ENCODE measurements at regions not wholly inside any gene's neighbourhood (a gene's known extent, or its start where the extent isn't known, plus 50 kb on each side); places are given as distances from the start of the nearest gene placed in this dataset.

GRCh38 chr1:200274116-200274515 is 135.7 kb downstream of the ZNF281 start:
- H3K27ac ChIP-seq (ENCODE audit: insufficient read depth in 1 of 2, low read depth in 1 of 2, low read length in 2 of 2, poor library complexity in 1 of 2, severe bottlenecking in 2 of 2) = no peak overlapping the region
- H3K9me3 ChIP-seq (ENCODE audit: control extremely low read depth in 1 of 5, control insufficient read depth in 4 of 5, insufficient read depth in 2 of 5, low read depth in 1 of 5, low read length in 4 of 5) = no peaks in the 10 kb centered on the region
- no peak for DNase-seq
- ChIA-PET CTCF (interaction anchor here (1.7 to 3.4 kb wide), 3 partner anchors 33 to 590 kb away, joined by 4 to 32 read pairs (median 16); no protein-coding TSS in a partner anchor), POLR2A (no interaction called here)
- H3K4me1 ChIP-seq (ENCODE audit: control extremely low read depth in 1 of 4, control insufficient read depth in 4 of 4, insufficient read depth in 4 of 4, low read length in 3 of 4) = peaks cover 0 to 7% (median 3%) of the 10 kb centered on the region in 4 experiments
- 92% methylated on average over 2 of the region's 4 CpGs for WGBS (ENCODE audit: insufficient coverage)
- no peak overlapping the region for H3K4me3 ChIP-seq (ENCODE audit: control insufficient read depth in 1 of 7, extremely low read depth in 1 of 7, insufficient read depth in 4 of 7, low read depth in 2 of 7, low read length in 6 of 7)
- H3K27me3 ChIP-seq (replicated peaks in 2 of 5; ENCODE audit: control insufficient read depth in 4 of 5, insufficient read depth in 5 of 5, low read length in 4 of 5) = no peaks in the 10 kb centered on the region
- no peaks in the 10 kb centered on the region for H3K36me3 ChIP-seq (ENCODE audit: control insufficient read depth in 4 of 4, insufficient read depth in 4 of 4, low read length in 3 of 4)

GRCh38 chr1:200272481-200273068 is 137.3 kb downstream of the ZNF281 start:
- Histone ChIP-seq H3K9me3 (ENCODE audit: control extremely low read depth in 1 of 5, control insufficient read depth in 4 of 5, insufficient read depth in 2 of 5, low read depth in 1 of 5, low read length in 4 of 5) (no peaks in the 10 kb centered on the region), H3K4me3 (ENCODE audit: control insufficient read depth in 1 of 7, extremely low read depth in 1 of 7, insufficient read depth in 4 of 7, low read depth in 2 of 7, low read length in 6 of 7) (no peak overlapping the region), H3K27ac (ENCODE audit: insufficient read depth in 1 of 2, low read depth in 1 of 2, low read length in 2 of 2, poor library complexity in 1 of 2, severe bottlenecking in 2 of 2) (no peak overlapping the region), H3K36me3 (ENCODE audit: control insufficient read depth in 4 of 4, insufficient read depth in 4 of 4, low read length in 3 of 4) (no peaks in the 10 kb centered on the region), H3K27me3 (replicated peaks in 2 of 5; ENCODE audit: control insufficient read depth in 4 of 5, insufficient read depth in 5 of 5, low read length in 4 of 5) (no peaks in the 10 kb centered on the region), H3K4me1 (ENCODE audit: control extremely low read depth in 1 of 4, control insufficient read depth in 4 of 4, insufficient read depth in 4 of 4, low read length in 3 of 4) (peaks cover 0 to 7% (median 3%) of the 10 kb centered on the region in 4 experiments)
- ChIA-PET CTCF (interaction anchor here (0.6 kb wide), 1 partner anchor 189 kb away, joined by 3 read pairs; no protein-coding TSS in a partner anchor), POLR2A (no interaction called here)
- no peak for DNase-seq
- 92% methylated on average over 2 of the region's 4 CpGs for WGBS (ENCODE audit: insufficient coverage)

GRCh38 chr1:200269256-200269655 is 140.6 kb downstream of the ZNF281 start:
- no peak overlapping the region for H3K4me3 ChIP-seq (ENCODE audit: control insufficient read depth in 1 of 7, extremely low read depth in 1 of 7, insufficient read depth in 4 of 7, low read depth in 2 of 7, low read length in 6 of 7)
- ChIA-PET POLR2A (no interaction called here), CTCF (interaction anchor here (1.1 kb wide), 1 partner anchor 9 kb away, joined by 3 read pairs; no protein-coding TSS in a partner anchor)
- DNase-seq = no peak
- no peak overlapping the region for H3K27ac ChIP-seq (ENCODE audit: insufficient read depth in 1 of 2, low read depth in 1 of 2, low read length in 2 of 2, poor library complexity in 1 of 2, severe bottlenecking in 2 of 2)
- no peaks in the 10 kb centered on the region for H3K36me3 ChIP-seq (ENCODE audit: control insufficient read depth in 4 of 4, insufficient read depth in 4 of 4, low read length in 3 of 4)
- H3K4me1 ChIP-seq (ENCODE audit: control extremely low read depth in 1 of 4, control insufficient read depth in 4 of 4, insufficient read depth in 4 of 4, low read length in 3 of 4) = peaks cover 0 to 6% (median 4%) of the 10 kb centered on the region in 4 experiments
- WGBS (ENCODE audit: insufficient coverage) = 100% methylated on average over 1 of the region's 1 CpG
- H3K9me3 ChIP-seq (ENCODE audit: control extremely low read depth in 1 of 5, control insufficient read depth in 4 of 5, insufficient read depth in 2 of 5, low read depth in 1 of 5, low read length in 4 of 5) = no peaks in the 10 kb centered on the region
- no peaks in the 10 kb centered on the region for H3K27me3 ChIP-seq (replicated peaks in 2 of 5; ENCODE audit: control insufficient read depth in 4 of 5, insufficient read depth in 5 of 5, low read length in 4 of 5)

- H3K4me3 ChIP-seq (ENCODE audit: control insufficient read depth in 1 of 7, extremely low read depth in 1 of 7, insufficient read depth in 4 of 7, low read depth in 2 of 7, low read length in 6 of 7) = no peak overlapping the region
- no peaks in the 10 kb centered on the region for H3K27me3 ChIP-seq (replicated peaks in 2 of 5; ENCODE audit: control insufficient read depth in 4 of 5, insufficient read depth in 5 of 5, low read length in 4 of 5)
- POLR2A ChIA-PET = no interaction called here
- no peaks in the 10 kb centered on the region for H3K36me3 ChIP-seq (ENCODE audit: control insufficient read depth in 4 of 4, insufficient read depth in 4 of 4, low read length in 3 of 4)
- H3K9me3 ChIP-seq (ENCODE audit: control extremely low read depth in 1 of 5, control insufficient read depth in 4 of 5, insufficient read depth in 2 of 5, low read depth in 1 of 5, low read length in 4 of 5) = no peaks in the 10 kb centered on the region
- no peak overlapping the region for H3K27ac ChIP-seq (ENCODE audit: insufficient read depth in 1 of 2, low read depth in 1 of 2, low read length in 2 of 2, poor library complexity in 1 of 2, severe bottlenecking in 2 of 2)
- H3K4me1 ChIP-seq (ENCODE audit: control extremely low read depth in 1 of 4, control insufficient read depth in 4 of 4, insufficient read depth in 4 of 4, low read length in 3 of 4) = peaks cover 0 to 6% (median 4%) of the 10 kb centered on the region in 4 experiments
- CTCF ChIA-PET = interaction anchor here (1.7 kb wide), 1 partner anchor 10 kb away, joined by 7 read pairs; no protein-coding TSS in a partner anchor
- no peak for DNase-seq
- WGBS (ENCODE audit: insufficient coverage) = 100% methylated on average over 1 of the region's 1 CpG
These were observed 141.9 kb downstream of the ZNF281 start for GRCh38 chr1:200267937-200268336.

GRCh38 chr1:200267458-200267857 is 142.4 kb downstream of the ZNF281 start:
- ChIA-PET CTCF (interaction anchor here (1.7 kb wide), 1 partner anchor 9 kb away, joined by 7 read pairs; no protein-coding TSS in a partner anchor), POLR2A (no interaction called here)
- Histone ChIP-seq H3K4me3 (ENCODE audit: control insufficient read depth in 1 of 7, extremely low read depth in 1 of 7, insufficient read depth in 4 of 7, low read depth in 2 of 7, low read length in 6 of 7) (no peak overlapping the region), H3K4me1 (ENCODE audit: control extremely low read depth in 1 of 4, control insufficient read depth in 4 of 4, insufficient read depth in 4 of 4, low read length in 3 of 4) (peaks cover 0 to 6% (median 4%) of the 10 kb centered on the region in 4 experiments), H3K9me3 (ENCODE audit: control extremely low read depth in 1 of 5, control insufficient read depth in 4 of 5, insufficient read depth in 2 of 5, low read depth in 1 of 5, low read length in 4 of 5) (no peaks in the 10 kb centered on the region), H3K36me3 (ENCODE audit: control insufficient read depth in 4 of 4, insufficient read depth in 4 of 4, low read length in 3 of 4) (no peaks in the 10 kb centered on the region), H3K27me3 (replicated peaks in 2 of 5; ENCODE audit: control insufficient read depth in 4 of 5, insufficient read depth in 5 of 5, low read length in 4 of 5) (no peaks in the 10 kb centered on the region), H3K27ac (ENCODE audit: insufficient read depth in 1 of 2, low read depth in 1 of 2, low read length in 2 of 2, poor library complexity in 1 of 2, severe bottlenecking in 2 of 2) (no peak overlapping the region)
- DNase-seq = no peak
- WGBS (ENCODE audit: insufficient coverage) = 100% methylated on average over 4 of the region's 4 CpGs

- CTCF ChIA-PET = interaction anchor here (1.7 kb wide), 1 partner anchor 9 kb away, joined by 7 read pairs; no protein-coding TSS in a partner anchor
- WGBS (ENCODE audit: insufficient coverage) = no CpG with 5 or more reads among the region's 3 CpGs
These were observed 143.0 kb downstream of the ZNF281 start for GRCh38 chr1:200266871-200267270.

GRCh38 chr1:200265881-200266280 is 144.0 kb downstream of the ZNF281 start:
- H3K4me3 ChIP-seq (ENCODE audit: control insufficient read depth in 1 of 7, extremely low read depth in 1 of 7, insufficient read depth in 4 of 7, low read depth in 2 of 7, low read length in 6 of 7) = no peak overlapping the region
- 100% methylated on average over 3 of the region's 5 CpGs for WGBS (ENCODE audit: insufficient coverage)

More at GRCh38 chr1:200266871-200267270, 143.0 kb downstream of the ZNF281 start:
- Histone ChIP-seq H3K4me3 (ENCODE audit: control insufficient read depth in 1 of 7, extremely low read depth in 1 of 7, insufficient read depth in 4 of 7, low read depth in 2 of 7, low read length in 6 of 7) (no peak overlapping the region), H3K27ac (ENCODE audit: insufficient read depth in 1 of 2, low read depth in 1 of 2, low read length in 2 of 2, poor library complexity in 1 of 2, severe bottlenecking in 2 of 2) (no peak overlapping the region), H3K4me1 (ENCODE audit: control extremely low read depth in 1 of 4, control insufficient read depth in 4 of 4, insufficient read depth in 4 of 4, low read length in 3 of 4) (peaks cover 0 to 6% (median 4%) of the 10 kb centered on the region in 4 experiments), H3K9me3 (ENCODE audit: control extremely low read depth in 1 of 5, control insufficient read depth in 4 of 5, insufficient read depth in 2 of 5, low read depth in 1 of 5, low read length in 4 of 5) (no peaks in the 10 kb centered on the region), H3K36me3 (ENCODE audit: control insufficient read depth in 4 of 4, insufficient read depth in 4 of 4, low read length in 3 of 4) (no peaks in the 10 kb centered on the region), H3K27me3 (replicated peaks in 2 of 5; ENCODE audit: control insufficient read depth in 4 of 5, insufficient read depth in 5 of 5, low read length in 4 of 5) (no peaks in the 10 kb centered on the region)
- no peak for DNase-seq
- POLR2A ChIA-PET = no interaction called here

More at GRCh38 chr1:200265881-200266280, 144.0 kb downstream of the ZNF281 start:
- H3K4me1 ChIP-seq (ENCODE audit: control extremely low read depth in 1 of 4, control insufficient read depth in 4 of 4, insufficient read depth in 4 of 4, low read length in 3 of 4) = peaks cover 0 to 6% (median 4%) of the 10 kb centered on the region in 4 experiments
- H3K27me3 ChIP-seq (replicated peaks in 2 of 5; ENCODE audit: control insufficient read depth in 4 of 5, insufficient read depth in 5 of 5, low read length in 4 of 5) = no peaks in the 10 kb centered on the region
- H3K36me3 ChIP-seq (ENCODE audit: control insufficient read depth in 4 of 4, insufficient read depth in 4 of 4, low read length in 3 of 4) = no peaks in the 10 kb centered on the region
- ChIA-PET POLR2A (no interaction called here), CTCF (interaction anchor here (1.2 kb wide), 1 partner anchor 10 kb away, joined by 3 read pairs; no protein-coding TSS in a partner anchor)
- no peak for DNase-seq
- no peaks in the 10 kb centered on the region for H3K9me3 ChIP-seq (ENCODE audit: control extremely low read depth in 1 of 5, control insufficient read depth in 4 of 5, insufficient read depth in 2 of 5, low read depth in 1 of 5, low read length in 4 of 5)
- no peak overlapping the region for H3K27ac ChIP-seq (ENCODE audit: insufficient read depth in 1 of 2, low read depth in 1 of 2, low read length in 2 of 2, poor library complexity in 1 of 2, severe bottlenecking in 2 of 2)
